ENCODE measurements at regions not wholly inside any gene's neighbourhood (a gene's known extent, or its start where the extent isn't known, plus 50 kb on each side); places are given as distances from the start of the nearest gene placed in this dataset.

DNA sequence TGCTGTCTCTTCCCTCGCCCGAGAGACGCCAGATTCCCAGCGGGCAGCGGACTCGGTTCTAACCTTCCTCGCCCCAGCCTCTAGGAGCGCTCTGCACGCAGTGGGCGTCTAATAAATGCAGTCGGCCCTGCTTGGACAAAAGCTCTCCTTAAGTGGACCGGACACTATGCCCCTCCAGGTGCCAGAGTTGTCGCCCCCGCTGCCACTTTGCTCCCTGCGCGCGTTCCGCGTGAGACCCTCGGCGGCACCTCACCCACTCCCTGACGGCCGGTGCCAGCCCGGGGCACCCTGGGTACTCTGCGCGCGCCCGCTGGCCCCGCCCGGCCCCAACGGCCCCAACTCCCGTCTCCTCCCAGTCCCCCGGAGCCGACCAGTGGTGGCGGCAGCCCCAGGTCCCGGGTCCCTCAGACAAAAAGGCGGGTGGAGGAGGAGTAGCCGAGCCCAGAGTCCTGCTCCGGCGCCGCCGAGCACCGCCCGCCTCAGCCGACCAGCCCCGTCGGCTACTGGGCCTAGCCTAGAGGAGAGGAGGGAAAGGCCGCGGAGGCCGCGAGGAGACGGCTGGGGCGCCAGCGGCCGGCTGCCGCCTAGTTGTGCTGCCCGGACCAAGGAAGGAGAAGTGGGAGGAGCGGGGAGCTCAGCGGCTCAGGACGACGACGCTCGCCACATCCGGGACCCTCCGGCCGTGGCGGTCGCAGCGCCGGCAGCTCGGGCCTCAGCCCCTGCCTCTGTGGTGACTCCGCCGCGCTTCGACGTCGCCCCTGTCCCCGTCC, 123.0 kb downstream of the GOSR1 start (continued):
- TF ChIP-seq CHD2 (IDR thresholded peaks at IDR 0.05; ENCODE audit: low read depth, low read length) = no peak
- no peak for TF ChIP-seq SMAD9 (CRISPR knock-in tag; IDR thresholded peaks at IDR 0.05)
- TF ChIP-seq WIZ (CRISPR knock-in tag; IDR thresholded peaks at IDR 0.05) = 0 out of 2 replicates have a peak, but pooled peaks have one; percentile 50
- TF ChIP-seq, protein P1, sequence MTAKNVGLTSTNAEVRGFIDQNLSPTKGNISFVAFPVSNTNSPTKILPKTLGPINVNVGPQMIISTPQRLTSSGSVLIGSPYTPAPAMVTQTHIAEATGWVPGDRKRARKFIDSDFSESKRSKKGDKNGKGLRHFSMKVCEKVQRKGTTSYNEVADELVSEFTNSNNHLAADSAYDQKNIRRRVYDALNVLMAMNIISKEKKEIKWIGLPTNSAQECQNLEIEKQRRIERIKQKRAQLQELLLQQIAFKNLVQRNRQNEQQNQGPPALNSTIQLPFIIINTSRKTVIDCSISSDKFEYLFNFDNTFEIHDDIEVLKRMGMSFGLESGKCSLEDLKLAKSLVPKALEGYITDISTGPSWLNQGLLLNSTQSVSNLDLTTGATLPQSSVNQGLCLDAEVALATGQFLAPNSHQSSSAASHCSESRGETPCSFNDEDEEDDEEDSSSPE (CRISPR knock-in tag; IDR thresholded peaks at IDR 0.05) = peak; percentile 78
- TF ChIP-seq ZSCAN25 (CRISPR knock-in tag; IDR thresholded peaks at IDR 0.05) = 0 out of 2 replicates have a peak, but pooled peaks have one; percentile 20
- peak; percentile 80; the same call in 1 of the 2 replicates for TF ChIP-seq KLF9 (CRISPR knock-in tag; IDR thresholded peaks at IDR 0.05; ENCODE audit: low read depth)
- no peak for TF ChIP-seq ZBTB8A (CRISPR knock-in tag; IDR thresholded peaks at IDR 0.05; ENCODE audit: borderline replicate concordance, low read depth)
- TF ChIP-seq SNRNP70 (IDR thresholded peaks at IDR 0.05; ENCODE audit: low read depth, low read length) = no peak
- peak; percentile 34; the same call in 1 of the 2 replicates for TF ChIP-seq ARNTL (CRISPR knock-in tag; IDR thresholded peaks at IDR 0.05)
- no peak; the same call in 1 of the 2 replicates for TF ChIP-seq KMT2B (CRISPR knock-in tag; IDR thresholded peaks at IDR 0.05)
- TF ChIP-seq, protein P2, sequence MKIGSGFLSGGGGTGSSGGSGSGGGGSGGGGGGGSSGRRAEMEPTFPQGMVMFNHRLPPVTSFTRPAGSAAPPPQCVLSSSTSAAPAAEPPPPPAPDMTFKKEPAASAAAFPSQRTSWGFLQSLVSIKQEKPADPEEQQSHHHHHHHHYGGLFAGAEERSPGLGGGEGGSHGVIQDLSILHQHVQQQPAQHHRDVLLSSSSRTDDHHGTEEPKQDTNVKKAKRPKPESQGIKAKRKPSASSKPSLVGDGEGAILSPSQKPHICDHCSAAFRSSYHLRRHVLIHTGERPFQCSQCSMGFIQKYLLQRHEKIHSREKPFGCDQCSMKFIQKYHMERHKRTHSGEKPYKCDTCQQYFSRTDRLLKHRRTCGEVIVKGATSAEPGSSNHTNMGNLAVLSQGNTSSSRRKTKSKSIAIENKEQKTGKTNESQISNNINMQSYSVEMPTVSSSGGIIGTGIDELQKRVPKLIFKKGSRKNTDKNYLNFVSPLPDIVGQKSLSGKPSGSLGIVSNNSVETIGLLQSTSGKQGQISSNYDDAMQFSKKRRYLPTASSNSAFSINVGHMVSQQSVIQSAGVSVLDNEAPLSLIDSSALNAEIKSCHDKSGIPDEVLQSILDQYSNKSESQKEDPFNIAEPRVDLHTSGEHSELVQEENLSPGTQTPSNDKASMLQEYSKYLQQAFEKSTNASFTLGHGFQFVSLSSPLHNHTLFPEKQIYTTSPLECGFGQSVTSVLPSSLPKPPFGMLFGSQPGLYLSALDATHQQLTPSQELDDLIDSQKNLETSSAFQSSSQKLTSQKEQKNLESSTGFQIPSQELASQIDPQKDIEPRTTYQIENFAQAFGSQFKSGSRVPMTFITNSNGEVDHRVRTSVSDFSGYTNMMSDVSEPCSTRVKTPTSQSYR (CRISPR knock-in tag; IDR thresholded peaks at IDR 0.05; ENCODE audit: borderline replicate concordance) = peak; percentile 46; the same call in 1 of the 2 replicates
- TF ChIP-seq, protein P3, sequence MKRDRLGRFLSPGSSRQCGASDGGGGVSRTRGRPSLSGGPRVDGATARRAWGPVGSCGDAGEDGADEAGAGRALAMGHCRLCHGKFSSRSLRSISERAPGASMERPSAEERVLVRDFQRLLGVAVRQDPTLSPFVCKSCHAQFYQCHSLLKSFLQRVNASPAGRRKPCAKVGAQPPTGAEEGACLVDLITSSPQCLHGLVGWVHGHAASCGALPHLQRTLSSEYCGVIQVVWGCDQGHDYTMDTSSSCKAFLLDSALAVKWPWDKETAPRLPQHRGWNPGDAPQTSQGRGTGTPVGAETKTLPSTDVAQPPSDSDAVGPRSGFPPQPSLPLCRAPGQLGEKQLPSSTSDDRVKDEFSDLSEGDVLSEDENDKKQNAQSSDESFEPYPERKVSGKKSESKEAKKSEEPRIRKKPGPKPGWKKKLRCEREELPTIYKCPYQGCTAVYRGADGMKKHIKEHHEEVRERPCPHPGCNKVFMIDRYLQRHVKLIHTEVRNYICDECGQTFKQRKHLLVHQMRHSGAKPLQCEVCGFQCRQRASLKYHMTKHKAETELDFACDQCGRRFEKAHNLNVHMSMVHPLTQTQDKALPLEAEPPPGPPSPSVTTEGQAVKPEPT (CRISPR knock-in tag; IDR thresholded peaks at IDR 0.05; ENCODE audit: low read depth) = peak; percentile 85; the same call in 1 of the 2 replicates
- TF ChIP-seq, protein P4, sequence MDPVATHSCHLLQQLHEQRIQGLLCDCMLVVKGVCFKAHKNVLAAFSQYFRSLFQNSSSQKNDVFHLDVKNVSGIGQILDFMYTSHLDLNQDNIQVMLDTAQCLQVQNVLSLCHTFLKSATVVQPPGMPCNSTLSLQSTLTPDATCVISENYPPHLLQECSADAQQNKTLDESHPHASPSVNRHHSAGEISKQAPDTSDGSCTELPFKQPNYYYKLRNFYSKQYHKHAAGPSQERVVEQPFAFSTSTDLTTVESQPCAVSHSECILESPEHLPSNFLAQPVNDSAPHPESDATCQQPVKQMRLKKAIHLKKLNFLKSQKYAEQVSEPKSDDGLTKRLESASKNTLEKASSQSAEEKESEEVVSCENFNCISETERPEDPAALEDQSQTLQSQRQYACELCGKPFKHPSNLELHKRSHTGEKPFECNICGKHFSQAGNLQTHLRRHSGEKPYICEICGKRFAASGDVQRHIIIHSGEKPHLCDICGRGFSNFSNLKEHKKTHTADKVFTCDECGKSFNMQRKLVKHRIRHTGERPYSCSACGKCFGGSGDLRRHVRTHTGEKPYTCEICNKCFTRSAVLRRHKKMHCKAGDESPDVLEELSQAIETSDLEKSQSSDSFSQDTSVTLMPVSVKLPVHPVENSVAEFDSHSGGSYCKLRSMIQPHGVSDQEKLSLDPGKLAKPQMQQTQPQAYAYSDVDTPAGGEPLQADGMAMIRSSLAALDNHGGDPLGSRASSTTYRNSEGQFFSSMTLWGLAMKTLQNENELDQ (CRISPR knock-in tag; IDR thresholded peaks at IDR 0.05; ENCODE audit: borderline replicate concordance) = no peak
- TF ChIP-seq ZMYM4 (CRISPR knock-in tag; IDR thresholded peaks at IDR 0.05) = peak; percentile 67
- TF ChIP-seq MIER3 (CRISPR knock-in tag; IDR thresholded peaks at IDR 0.05; ENCODE audit: borderline replicate concordance) = peak; percentile 38; the same call in 1 of the 2 replicates
- TF ChIP-seq JUNB (CRISPR knock-in tag; IDR thresholded peaks at IDR 0.05; ENCODE audit: borderline replicate concordance) = no peak
- TF ChIP-seq ZNF460 (CRISPR knock-in tag; IDR thresholded peaks at IDR 0.05; ENCODE audit: borderline replicate concordance) = peak; percentile 45; the same call in 1 of the 2 replicates
- TF ChIP-seq HDAC2 (CRISPR knock-in tag; IDR thresholded peaks at IDR 0.05) = peak; percentile 66
- peak; percentile 91 for TF ChIP-seq ZFX (CRISPR knock-in tag; IDR thresholded peaks at IDR 0.05; ENCODE audit: low read depth)
- TF ChIP-seq KMT2A (CRISPR knock-in tag; IDR thresholded peaks at IDR 0.05) = peak; percentile 70; the same call in 1 of the 2 replicates
